GM18519 (cell line): ENCODE measurements at regions not wholly inside any gene's neighbourhood (a gene's known extent, or its start where the extent isn't known, plus 50 kb on each side); places are given as distances from the start of the nearest gene placed in this dataset.

Experiments used
- ATAC-seq: cut with Tn5 transposase; IDR thresholded peaks from one replicate; pipeline ENCODE4 v1.9.1; 2021; ENCODE audit warnings: mild to moderate bottlenecking, moderate library complexity; ENCODE audit not compliant: unreplicated experiment, low FRiP score

DNA sequence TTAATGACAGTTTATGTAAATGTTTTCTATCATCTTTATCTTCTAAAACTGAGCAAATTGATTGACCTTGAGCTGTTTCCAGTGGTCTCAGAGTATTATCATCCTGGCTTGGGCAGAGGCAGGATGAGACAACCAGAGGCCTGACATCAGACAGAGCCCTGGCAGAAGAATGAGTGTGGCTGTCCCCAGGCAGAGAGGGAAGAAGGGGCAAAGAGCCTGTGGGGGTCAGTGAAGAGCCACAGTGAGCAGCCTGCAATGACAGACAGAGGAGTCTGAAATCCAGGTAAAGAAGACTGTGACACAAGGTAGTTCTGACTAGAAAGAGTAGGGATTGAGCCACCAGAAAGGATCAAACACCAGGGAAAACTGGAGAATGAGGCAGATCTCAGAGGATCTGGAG lies 182.4 kb upstream of the ARSJ start:
- no peak for ATAC-seq

DNA sequence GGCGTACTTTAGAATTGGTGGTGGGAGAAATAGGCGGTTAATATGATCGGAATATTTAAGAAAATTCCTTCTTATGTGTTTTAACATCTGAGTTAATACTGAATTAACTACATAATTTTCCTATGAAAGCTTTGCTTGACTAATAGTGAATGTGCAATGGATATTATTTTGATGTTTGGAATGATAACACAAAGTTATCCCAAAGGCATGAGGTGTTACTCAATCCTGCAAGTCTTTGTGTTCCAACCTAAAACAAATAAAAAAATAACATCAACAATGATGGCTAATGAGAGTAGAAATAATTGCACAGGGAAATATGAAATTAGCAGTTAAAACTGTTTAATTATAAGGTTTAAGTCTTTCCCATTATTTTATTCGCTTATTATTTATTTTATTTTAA lies 183.6 kb upstream of the ARSJ start:
- ATAC-seq = no peak

DNA sequence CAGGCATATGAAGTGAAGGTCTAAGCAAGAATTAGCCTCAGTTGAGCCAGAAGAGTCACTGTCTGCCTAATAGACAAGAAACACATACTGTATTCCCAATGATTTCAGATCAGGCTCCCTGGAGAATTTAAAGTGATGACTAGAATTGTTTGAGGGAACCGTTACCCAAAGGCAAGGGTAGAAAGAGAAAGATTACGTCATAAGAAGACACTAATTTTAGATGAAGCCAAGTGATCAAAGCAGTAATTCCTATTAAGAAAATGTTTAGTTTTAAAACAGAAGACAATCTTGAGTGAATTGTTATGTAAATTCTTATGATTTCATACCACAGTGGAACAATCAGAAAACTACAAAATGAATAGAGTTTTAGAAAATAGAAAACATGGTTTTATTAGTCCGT lies 194.5 kb upstream of the ARSJ start:
- no peak for ATAC-seq

DNA sequence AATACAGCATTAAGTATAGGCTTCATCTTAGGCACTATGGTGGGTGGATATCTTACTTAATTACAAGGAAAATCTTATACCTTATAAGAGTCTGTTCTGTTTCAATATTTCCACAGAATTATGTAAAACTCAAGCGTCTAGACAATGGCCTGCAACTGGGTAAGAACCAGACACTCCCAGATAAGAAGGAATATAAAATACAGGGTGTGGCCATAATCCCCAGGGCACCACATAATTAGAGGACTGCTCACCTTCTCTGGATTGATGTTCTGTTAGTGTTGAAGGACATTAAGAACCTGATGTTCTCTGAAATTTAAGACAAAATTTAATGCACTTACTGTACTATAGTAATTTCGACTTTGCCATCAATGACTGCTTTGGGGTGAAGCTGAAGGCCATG lies 198.2 kb upstream of the ARSJ start:
- no peak for ATAC-seq

DNA sequence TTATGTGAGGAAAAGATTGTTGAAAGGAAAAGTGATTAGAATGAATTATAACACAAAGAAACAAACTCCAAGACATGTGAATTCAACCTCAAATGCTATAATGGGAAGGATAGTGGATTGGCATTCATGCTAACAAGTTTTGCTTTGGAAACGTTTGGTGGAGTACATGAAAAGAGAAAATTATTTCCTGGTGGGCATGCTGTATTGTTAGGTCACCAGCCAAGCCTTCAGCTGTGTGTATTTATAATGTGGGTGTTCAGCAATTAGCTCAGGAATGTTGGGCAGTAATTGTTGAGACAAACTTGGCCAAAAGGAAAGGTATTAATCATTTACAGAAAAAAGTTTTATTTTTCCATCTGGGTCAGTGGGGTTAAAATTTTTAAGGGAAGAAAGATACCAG lies 198.9 kb upstream of the ARSJ start:
- no peak for ATAC-seq

DNA sequence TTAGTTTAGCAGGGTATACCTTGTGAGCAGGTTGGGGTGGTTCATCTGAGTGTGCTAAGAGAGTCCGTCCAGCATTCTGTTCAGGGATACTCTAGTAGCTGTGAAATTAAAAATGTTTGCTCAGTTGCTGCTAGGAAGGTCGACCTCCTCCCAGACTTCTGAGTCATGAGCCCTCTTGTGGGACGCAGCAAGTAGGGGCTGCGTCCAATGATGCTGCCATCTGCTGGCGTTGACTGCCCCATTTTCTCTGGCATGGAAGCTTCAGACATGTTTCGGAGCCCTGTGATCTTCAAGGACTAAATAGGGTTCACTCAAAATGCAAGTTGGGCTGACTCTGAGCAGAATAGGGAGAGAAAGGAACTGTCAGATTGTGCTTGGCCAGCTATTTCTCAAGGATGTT lies 201.0 kb upstream of the ARSJ start:
- ATAC-seq = no peak

DNA sequence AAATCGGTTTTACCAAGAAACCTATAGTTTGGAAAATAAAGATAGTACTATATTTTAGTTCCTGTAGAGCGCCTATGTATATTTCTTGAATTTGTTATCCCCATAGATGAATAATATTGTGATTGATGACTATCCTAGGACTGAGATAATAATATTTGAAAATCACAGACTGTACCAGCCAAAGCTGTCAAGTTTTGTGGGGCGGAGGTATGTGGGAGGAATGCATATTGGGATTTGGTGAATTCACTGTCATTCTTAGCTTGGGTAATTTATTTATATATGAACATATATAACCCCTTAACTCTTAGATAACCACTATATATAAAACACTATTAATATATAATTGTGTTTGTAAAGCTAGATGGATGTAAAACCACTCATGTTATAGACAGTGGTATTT lies 205.5 kb upstream of the ARSJ start:
- ATAC-seq = no peak

DNA sequence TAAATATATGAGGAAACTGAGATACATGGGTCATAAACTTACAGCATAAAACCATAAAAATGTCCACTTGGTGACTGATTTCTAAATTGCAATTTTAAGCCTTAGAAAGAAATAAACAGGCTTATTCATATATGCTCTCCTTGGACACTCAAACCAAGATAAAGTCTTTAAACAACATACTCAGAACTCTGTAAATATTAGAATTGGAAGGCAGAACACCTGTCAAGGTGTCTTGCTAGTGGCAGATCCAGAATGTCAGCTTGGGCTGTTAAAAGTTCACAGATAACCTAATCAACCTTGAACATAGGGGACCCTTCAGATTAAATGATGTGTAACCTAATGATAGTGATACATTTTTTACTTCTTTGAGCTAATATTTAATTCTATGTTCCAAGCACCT lies 208.1 kb upstream of the ARSJ start:
- ATAC-seq = no peak

DNA sequence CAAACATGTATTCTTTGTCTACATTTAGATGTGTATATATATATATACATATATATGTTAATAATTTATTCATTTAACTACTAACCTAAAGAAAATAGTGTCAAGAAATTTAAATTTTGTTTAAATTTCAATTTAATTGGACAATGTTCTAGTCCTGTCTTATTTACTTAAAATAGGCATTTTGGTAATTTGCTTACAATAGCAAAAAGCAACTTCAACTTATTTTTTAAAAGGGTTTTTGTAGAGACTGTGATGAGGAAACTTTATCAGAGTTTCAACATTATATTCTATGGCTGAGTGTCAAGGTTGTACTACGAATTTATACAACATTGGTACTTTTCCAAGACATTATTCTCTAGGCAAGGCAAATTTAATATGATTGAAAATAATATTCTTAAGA lies 212.0 kb upstream of the ARSJ start:
- ATAC-seq = no peak

DNA sequence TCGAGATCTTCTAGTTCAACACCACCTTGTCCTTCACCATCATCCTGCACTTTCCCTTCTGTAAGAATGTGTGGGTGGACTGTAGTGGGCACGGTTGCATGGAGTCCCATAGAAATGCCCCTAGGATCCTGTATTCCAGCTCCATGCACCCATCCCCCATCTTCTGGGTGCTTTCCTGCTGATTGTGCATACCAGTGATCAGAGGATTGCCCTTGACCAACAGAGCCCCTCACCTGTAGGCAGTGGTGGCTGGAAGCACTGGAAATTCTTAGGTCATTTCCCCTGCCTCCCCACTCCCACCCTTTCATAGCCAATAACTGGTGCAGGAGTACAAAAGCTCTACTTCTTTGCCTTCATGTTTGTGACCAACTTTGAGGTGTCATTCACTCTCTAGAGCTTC lies 213.4 kb upstream of the ARSJ start:
- no peak for ATAC-seq

DNA sequence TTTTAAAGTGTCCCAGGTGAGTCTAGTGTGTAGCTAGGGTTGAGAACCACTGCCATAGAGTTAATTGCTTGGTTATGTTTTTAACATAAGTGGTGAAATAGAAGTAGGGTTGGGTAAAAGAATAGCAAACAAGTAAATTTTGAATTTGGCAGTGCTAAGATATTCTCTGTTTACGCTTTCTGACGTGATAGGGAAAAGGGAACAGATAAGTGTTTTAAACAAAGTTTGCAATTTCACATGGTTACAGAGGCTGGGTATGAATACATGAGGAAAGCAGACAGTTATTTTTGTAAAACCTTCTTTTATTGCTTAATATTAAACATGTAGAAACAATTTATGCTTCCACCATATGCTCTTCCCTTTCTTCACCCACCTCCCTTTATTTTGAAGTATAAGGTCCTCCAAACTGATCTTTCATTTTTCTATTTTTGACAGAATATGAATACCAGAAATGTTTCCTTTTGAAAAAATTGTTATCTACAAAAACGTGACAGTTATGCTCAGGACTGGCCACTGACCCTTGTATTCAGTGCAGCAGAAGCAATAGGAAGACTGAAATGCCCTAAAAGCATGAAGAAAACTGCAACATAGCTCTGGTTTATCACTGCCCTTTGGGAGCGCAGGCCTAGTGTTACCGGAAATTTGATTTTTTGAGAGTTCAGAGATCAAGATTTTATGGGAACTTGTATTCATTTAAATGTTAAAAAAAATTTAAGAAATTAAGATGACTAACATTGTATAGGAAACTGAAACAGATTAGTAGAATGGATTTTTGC lies 214.4 kb upstream of the ARSJ start:
- no peak for ATAC-seq

DNA sequence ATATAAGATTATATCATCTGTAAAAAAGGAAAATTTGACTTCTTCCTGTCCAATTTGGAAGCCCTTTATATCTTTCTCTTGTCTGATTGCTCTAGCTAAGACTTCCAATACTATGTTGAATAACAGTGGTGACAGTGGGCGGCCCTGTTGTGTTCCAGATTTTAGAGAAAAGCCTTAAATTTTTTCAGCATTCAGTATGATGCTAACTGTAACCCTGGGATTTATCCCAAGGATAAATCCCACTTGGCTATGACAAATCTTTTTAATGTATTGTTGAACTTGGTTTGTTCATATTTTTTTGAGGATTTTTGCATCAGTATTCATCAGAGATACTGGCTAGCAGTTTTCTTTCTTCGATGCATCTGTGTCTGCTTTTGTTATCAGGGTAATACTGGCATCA lies 217.2 kb upstream of the ARSJ start:
- no peak for ATAC-seq

DNA sequence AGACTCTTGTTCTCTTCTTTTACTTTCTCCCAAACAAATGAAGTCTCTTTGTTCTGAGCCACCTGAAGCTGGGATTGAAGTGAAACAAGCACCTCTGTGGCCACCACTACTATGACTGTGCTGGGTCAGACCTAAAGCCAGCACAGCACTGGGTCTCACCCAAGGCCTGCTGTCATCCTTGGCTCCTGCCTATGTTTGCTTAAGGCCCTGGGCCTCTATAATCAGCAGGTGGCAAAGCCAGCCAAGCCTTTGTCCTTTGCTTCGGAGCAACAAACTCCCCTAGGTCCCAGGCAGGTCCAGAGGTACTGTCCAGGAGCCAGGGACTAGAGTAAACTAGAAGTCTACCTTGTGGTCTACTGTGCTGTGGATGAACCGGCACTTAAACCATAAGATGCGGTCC lies 220.6 kb upstream of the ARSJ start:
- ATAC-seq = no peak

DNA sequence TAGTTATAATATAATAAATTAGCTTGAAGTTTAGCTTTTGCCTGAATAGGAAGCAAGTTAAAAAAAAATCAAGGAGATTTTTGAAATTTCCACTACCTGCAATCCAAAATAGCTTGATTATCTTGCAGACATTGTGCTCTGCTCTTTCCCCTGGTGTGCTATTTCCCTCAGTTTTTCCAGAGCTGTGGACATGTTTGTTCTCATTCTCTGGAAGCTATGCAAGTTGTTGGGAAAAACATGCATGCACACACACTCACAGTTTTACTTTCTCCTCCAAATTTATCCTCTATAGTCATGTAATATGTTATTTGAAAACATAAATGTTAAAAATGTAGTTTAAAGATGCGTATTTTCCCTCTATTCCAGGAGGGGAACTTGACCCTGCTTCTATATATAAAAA lies 225.8 kb upstream of the ARSJ start:
- ATAC-seq = no peak

DNA sequence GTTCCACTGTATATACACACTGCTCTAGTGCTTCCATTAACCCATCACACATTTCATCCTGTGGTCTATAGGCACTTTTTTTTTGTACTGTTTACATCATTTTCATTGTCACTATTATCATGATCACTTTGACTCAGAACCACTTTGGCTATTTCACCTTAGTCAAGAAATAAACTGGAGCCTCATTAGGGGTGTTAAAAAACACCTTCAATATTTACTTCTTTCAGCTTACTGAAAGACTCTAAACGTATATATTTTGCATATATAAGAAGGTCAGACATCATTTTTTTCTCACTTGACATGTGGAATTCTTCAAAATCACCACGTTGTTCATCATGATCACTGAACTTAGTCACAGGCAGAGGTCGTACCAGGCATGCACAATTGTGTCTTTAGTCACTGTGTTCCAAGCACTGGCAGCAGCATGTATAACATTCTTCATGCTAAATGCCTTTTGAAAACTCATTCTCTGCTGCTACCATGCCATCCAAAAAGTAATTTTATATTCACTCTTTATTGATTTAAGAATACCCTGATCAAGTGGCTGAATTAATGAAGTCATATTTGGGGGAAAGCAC lies 229.2 kb upstream of the ARSJ start:
- no peak for ATAC-seq

DNA sequence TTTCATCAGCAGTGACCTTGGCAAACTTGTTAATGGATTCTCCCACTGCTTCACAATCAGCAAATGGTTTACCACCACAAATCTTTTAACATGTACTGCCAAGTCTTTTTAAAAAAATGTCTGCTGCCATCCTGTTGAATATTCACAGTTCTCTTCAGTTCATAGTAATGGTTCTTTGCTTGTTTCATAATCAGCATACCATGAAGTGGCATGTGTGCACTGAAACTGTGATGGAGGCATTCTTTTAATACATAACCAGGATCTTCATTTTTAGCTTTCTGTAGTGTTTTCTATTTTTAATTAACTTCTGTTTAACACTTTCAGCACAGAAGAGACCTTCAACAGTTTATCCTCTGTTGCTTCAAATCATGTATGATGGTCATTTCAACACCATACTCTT lies 230.1 kb upstream of the ARSJ start:
- no peak for ATAC-seq

DNA sequence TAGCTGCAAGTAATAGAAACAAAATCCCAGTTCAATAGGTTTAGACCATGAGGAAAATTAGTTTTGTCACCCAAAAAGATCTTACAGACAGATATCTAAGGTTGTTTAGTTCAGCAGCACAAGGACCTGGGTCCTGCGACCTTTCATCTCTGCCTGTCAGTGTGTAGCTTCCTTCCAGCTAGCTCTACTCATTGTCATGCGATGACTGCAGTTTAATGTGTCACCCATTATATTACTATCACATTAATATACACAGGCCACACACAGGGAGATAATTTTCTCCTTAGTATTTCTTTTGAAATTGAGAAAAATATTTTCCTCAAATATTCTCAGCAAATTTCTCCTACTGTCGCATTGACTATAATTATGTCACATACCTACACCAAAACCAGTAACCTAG lies 232.1 kb upstream of the ARSJ start:
- no peak for ATAC-seq

DNA sequence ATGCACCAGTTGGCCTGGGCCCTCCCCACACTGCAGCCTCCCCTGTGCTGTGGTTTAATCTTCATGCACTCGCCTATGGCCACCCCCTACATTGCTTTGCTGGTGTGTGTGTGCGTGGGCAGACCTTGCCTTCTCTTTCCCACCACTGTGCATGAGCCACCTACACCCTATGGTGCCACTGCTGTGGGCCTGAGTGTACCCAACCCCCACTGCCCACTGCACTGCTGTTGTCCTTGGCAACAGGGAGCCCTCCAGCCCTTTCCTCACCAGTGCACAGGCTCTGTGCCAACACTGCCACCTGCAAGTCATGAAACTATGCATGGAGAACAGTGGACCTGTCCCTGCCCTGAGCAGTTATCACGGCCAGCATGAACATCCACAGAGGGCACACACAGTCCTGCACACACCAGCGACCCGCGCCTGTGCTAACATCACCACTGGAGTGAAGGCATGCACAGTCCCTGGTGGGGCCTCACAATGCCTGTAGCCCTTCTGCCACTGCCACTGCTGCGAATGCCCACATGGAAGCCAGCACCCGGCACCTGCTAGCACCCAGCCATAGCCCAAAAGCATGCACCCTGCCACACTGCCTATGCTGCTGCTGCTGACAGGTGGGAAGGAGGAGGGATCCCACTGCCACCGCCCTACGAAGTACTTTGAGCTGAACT lies 237.8 kb upstream of the ARSJ start:
- ATAC-seq = no peak

DNA sequence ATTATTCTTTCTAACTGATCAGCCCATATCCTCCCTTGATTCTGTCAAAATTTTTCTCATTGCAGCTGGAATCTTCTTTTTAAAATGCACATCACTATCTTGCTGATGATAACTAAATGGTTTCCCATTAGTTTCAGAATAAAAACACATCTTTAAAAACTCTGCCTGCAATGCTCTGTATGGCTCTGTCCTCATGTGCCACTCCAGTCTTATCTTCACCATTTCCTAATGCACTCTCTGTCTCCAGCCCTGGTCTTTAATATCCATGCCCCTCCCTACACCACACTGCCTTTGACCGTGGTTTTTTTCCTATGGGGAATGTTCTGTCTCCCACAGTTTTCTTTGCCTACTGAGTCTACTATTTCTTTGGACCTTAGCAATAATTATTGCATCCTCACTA lies 244.1 kb upstream of the ARSJ start:
- ATAC-seq = no peak

DNA sequence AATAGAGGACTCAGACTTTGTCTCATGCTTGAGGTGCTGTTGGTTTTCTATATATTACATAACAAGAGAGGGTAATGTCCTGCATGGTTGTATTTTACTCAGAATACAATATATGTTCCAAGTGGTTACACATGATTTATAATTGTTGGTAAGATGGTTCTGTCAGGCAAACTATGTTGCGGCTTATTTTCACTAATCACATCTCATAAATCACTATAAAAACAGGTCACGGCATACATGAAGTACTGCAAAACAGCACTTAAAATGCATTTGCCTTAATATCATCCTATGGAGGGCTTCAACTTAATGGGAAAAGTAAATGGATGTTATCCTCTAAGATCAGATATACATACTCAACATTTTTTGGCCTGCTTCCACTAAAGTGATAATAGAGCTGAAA lies 246.0 kb upstream of the ARSJ start:
- ATAC-seq = no peak

DNA sequence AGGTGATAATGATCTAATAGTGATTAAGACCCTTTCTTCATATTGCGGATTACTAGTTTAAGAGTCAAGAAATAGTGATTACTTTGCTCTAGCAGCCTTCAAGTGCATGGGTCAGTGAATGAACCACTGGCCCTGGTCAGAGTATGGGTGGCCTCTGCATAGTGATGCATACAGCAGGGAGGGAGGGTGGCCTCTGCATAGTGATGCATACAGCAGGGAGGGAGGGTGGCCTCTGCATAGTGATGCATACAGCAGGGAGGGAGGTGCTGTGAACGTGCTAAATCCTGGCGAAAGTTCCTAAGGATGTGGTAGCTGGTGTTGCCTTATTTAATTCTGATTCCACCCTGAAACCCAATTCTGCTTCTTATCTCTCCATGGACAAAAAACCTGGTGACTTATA lies 246.7 kb upstream of the ARSJ start:
- no peak for ATAC-seq
